H9 (cell line): ENCODE measurements at regions not wholly inside any gene's neighbourhood (a gene's known extent, or its start where the extent isn't known, plus 50 kb on each side); places are given as distances from the start of the nearest gene placed in this dataset.

ENCODE experiments used
- DNase-seq: peaks from one replicate; pipeline ENCODE4 v3.0.0-alpha.2; 2017
- H2AFZ ChIP-seq: one replicate; pipeline ENCODE4 v1.6.1; 2013; ENCODE audit warnings: mild to moderate bottlenecking, low read length, control low read depth, moderate library complexity
- H2AK5ac ChIP-seq: 2 replicates; pipeline ENCODE4 v1.6.1; 2013; ENCODE audit warnings: low read length, control low read depth, mixed read lengths; ENCODE audit not compliant: insufficient read length
- H2BK120ac ChIP-seq: one replicate; pipeline ENCODE4 v1.6.1; 2013; ENCODE audit warnings: low read depth, mild to moderate bottlenecking, low read length, control low read depth, inconsistent platforms; ENCODE audit not compliant: poor library complexity, severe bottlenecking
- H2BK12ac ChIP-seq: 2 replicates; pipeline ENCODE4 v1.6.1; 2013; ENCODE audit warnings: low read length, control low read depth, mixed read lengths, low read depth; ENCODE audit not compliant: insufficient read length
- H2BK15ac ChIP-seq: 2 replicates; pipeline ENCODE4 v1.6.1; 2013; ENCODE audit warnings: low read depth, low read length, control low read depth
- H2BK20ac ChIP-seq: one replicate; pipeline ENCODE4 v1.6.1; 2013; ENCODE audit warnings: low read depth, mild to moderate bottlenecking, low read length, control low read depth, inconsistent platforms; ENCODE audit not compliant: poor library complexity, severe bottlenecking
- H2BK5ac ChIP-seq: 2 replicates; pipeline ENCODE4 v1.6.1; 2013; ENCODE audit warnings: low read length, control low read depth, mixed read lengths; ENCODE audit not compliant: insufficient read length
- H3K14ac ChIP-seq: 2 replicates; pipeline ENCODE4 v1.6.1; 2013; ENCODE audit warnings: low read length, control low read depth; ENCODE audit not compliant: insufficient read depth
- H3K18ac ChIP-seq: 2 replicates; pipeline ENCODE4 v1.6.1; 2013; ENCODE audit warnings: low read depth, mild to moderate bottlenecking, mixed read lengths, low read length, control low read depth; ENCODE audit not compliant: insufficient read length
- H3K23ac ChIP-seq: 2 replicates; pipeline ENCODE4 v1.6.1; 2013; ENCODE audit warnings: low read length, control low read depth, mixed read lengths, low read depth; ENCODE audit not compliant: insufficient read length
- H3K23me2 ChIP-seq: 2 replicates; pipeline ENCODE4 v1.6.1; 2013; ENCODE audit warnings: low read depth, mild to moderate bottlenecking, mixed read lengths, low read length, control low read depth; ENCODE audit not compliant: insufficient read length, poor library complexity, severe bottlenecking
- H3K27ac ChIP-seq: 2 replicates; pipeline ENCODE4 v1.5.1; 2013; ENCODE audit warnings: low read length, control low read depth, mixed read lengths, low read depth; ENCODE audit not compliant: insufficient read length
- H3K27me3 ChIP-seq: 2 replicates; pipeline ENCODE4 v1.6.1; 2013; ENCODE audit warnings: low read length, control low read depth, inconsistent platforms; ENCODE audit not compliant: insufficient read depth
- H3K4ac ChIP-seq: 2 replicates; pipeline ENCODE4 v1.6.1; 2013; ENCODE audit warnings: low read depth, mild to moderate bottlenecking, control low read depth, inconsistent platforms, low read length, moderate library complexity
- H3K4me1 ChIP-seq: 2 replicates; pipeline ENCODE4 v1.6.1; 2013; ENCODE audit warnings: low read length, control low read depth, inconsistent platforms; ENCODE audit not compliant: insufficient read depth
- H3K4me2 ChIP-seq: 2 replicates; pipeline ENCODE4 v1.6.1; 2013; ENCODE audit warnings: low read length, control low read depth, mixed read lengths; ENCODE audit not compliant: insufficient read length, insufficient read depth
- H3K56ac ChIP-seq: 2 replicates; pipeline ENCODE4 v1.6.1; 2013; ENCODE audit warnings: low read depth, mild to moderate bottlenecking, mixed read lengths, low read length, control low read depth; ENCODE audit not compliant: insufficient read length
- H3K79me1 ChIP-seq: 2 replicates; pipeline ENCODE4 v1.6.1; 2013; ENCODE audit warnings: low read depth, mild to moderate bottlenecking, moderate library complexity, low read length, control low read depth, inconsistent platforms; ENCODE audit not compliant: insufficient read depth, poor library complexity, severe bottlenecking
- H3K79me2 ChIP-seq: 2 replicates; pipeline ENCODE4 v1.6.1; 2013; ENCODE audit warnings: low read length, control low read depth, inconsistent platforms; ENCODE audit not compliant: insufficient read depth
- H3K9ac ChIP-seq: 2 replicates; pipeline ENCODE4 v1.6.1; 2013; ENCODE audit warnings: low read length, control low read depth, mixed read lengths; ENCODE audit not compliant: insufficient read length; ENCODE audit errors: extremely low read depth
- H3K9me3 ChIP-seq: one replicate; pipeline ENCODE4 v1.6.1; 2013; ENCODE audit warnings: low read depth, low read length, inconsistent platforms; ENCODE audit not compliant: control insufficient read depth
- H3T11ph ChIP-seq: one replicate; pipeline ENCODE4 v1.6.1; 2013; ENCODE audit warnings: mild to moderate bottlenecking, low read length, control low read depth, inconsistent platforms
- H4K20me1 ChIP-seq: one replicate; pipeline ENCODE4 v1.6.1; 2013; ENCODE audit not compliant: control insufficient read depth, insufficient read length, insufficient read depth
- H4K5ac ChIP-seq: 2 replicates; pipeline ENCODE4 v1.6.1; 2013; ENCODE audit warnings: low read depth, mild to moderate bottlenecking, mixed read lengths, low read length, control low read depth; ENCODE audit not compliant: insufficient read length
- H4K8ac ChIP-seq: replicated peaks from 2 replicates; pipeline ENCODE4 v1.6.1; 2013; ENCODE audit warnings: low read length, control low read depth, mixed read lengths, low read depth; ENCODE audit not compliant: insufficient read length
- H4K91ac ChIP-seq: 2 replicates; pipeline ENCODE4 v1.6.1; 2013; ENCODE audit warnings: low read depth, mild to moderate bottlenecking, moderate library complexity, mixed read lengths, low read length, control low read depth; ENCODE audit not compliant: insufficient read length
- H3K27ac Mint-ChIP-seq, 3 experiments: 2 replicates in 2 of 3; 3 replicates in 1 of 3; pipeline ENCODE4 v1.8.0; 2020 to 2021; ENCODE audit warnings: mixed read lengths in 3 of 3, mild to moderate bottlenecking in 1 of 3, moderate library complexity in 1 of 3
- H3K27me3 Mint-ChIP-seq: 2 replicates; pipeline ENCODE4 v1.8.0; 2021; ENCODE audit warnings: low read depth, mild to moderate bottlenecking, moderate library complexity, mixed read lengths
- H3K36me3 Mint-ChIP-seq, 3 experiments: 2 replicates in 2 of 3; 3 replicates in 1 of 3; pipeline ENCODE4 v1.8.0; 2020 to 2021; ENCODE audit warnings: low read depth in 3 of 3, mixed read lengths in 3 of 3; ENCODE audit not compliant: insufficient read depth in 1 of 3
- H3K4me1 Mint-ChIP-seq, 2 experiments: 2 replicates each; pipeline ENCODE4 v1.8.0; 2020; ENCODE audit warnings: mixed read lengths in 2 of 2
- H3K4me3 Mint-ChIP-seq, 2 experiments: 2 replicates in 1 of 2; 3 replicates in 1 of 2; pipeline ENCODE4 v1.8.0; 2020 to 2021; ENCODE audit warnings: mild to moderate bottlenecking in 2 of 2, mixed read lengths in 2 of 2, moderate library complexity in 1 of 2
- H3K9me3 Mint-ChIP-seq, 2 experiments: 2 replicates in 1 of 2; 3 replicates in 1 of 2; pipeline ENCODE4 v1.8.0; 2020; ENCODE audit warnings: mild to moderate bottlenecking in 2 of 2, mixed read lengths in 2 of 2, moderate library complexity in 1 of 2
- WGBS: extraction: QIAGEN DNeasy Blood & Tissue Kit; methylation state at CpG from one replicate; pipeline ENCODE4 v1.1.7; 2013; ENCODE audit warnings: missing lambda C conversion rate, low lambda C conversion rate, mixed read lengths; ENCODE audit not compliant: insufficient read length; ENCODE audit errors: extremely low coverage; 5-methylcytosine and 5-hydroxymethylcytosine counted together
- TF ChIP-seq, protein P1 (sequence below): fragments of 200-600 bp; sonication (generic); conservative IDR thresholded peaks from 3 replicates; pipeline ENCODE4 v1.8.0; 2021; ENCODE audit warnings: antibody characterized with exemption, mild to moderate bottlenecking

- Histone ChIP-seq H2BK20ac (no peak overlapping the region), H4K8ac (no peak overlapping the region), H3T11ph (no peak overlapping the region), H3K56ac (no peak overlapping the region), H2BK12ac (no peak overlapping the region), H4K5ac (no peak overlapping the region), H2BK120ac (no peak overlapping the region), H4K91ac (no peak overlapping the region), H3K79me2 (no peaks in the 10 kb centered on the region), H3K18ac (no peak overlapping the region), H3K23me2 (no peaks in the 10 kb centered on the region), H2AFZ (peak overlapping the region; percentile 91), H3K14ac (no peak overlapping the region), H3K9me3 (no peaks in the 10 kb centered on the region), H3K27ac (no peak overlapping the region), H3K79me1 (no peaks in the 10 kb centered on the region), H3K9ac (no peak overlapping the region), H3K4me1 (no peaks in the 10 kb centered on the region), H3K23ac (no peak overlapping the region), H2AK5ac (no peak overlapping the region), H3K4ac (no peak overlapping the region), H2BK5ac (no peak overlapping the region), H4K20me1 (no peaks in the 10 kb centered on the region), H3K27me3 (no peaks in the 10 kb centered on the region), H3K4me2 (no peak overlapping the region), H2BK15ac (no peak overlapping the region)
- TF ChIP-seq, protein P1, sequence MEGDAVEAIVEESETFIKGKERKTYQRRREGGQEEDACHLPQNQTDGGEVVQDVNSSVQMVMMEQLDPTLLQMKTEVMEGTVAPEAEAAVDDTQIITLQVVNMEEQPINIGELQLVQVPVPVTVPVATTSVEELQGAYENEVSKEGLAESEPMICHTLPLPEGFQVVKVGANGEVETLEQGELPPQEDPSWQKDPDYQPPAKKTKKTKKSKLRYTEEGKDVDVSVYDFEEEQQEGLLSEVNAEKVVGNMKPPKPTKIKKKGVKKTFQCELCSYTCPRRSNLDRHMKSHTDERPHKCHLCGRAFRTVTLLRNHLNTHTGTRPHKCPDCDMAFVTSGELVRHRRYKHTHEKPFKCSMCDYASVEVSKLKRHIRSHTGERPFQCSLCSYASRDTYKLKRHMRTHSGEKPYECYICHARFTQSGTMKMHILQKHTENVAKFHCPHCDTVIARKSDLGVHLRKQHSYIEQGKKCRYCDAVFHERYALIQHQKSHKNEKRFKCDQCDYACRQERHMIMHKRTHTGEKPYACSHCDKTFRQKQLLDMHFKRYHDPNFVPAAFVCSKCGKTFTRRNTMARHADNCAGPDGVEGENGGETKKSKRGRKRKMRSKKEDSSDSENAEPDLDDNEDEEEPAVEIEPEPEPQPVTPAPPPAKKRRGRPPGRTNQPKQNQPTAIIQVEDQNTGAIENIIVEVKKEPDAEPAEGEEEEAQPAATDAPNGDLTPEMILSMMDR: no peak
- peaks cover 0 to 4% (median 4%) of the 10 kb centered on the region in 3 experiments; a peak in 3 of 7 replicates for H3K36me3 Mint-ChIP-seq
- H3K9me3 Mint-ChIP-seq: no peaks in the 10 kb centered on the region; a peak in 1 of 5 replicates
- no CpG with 5 or more reads among the region's 7 CpGs for WGBS
- no peak for DNase-seq
- no peak overlapping the region; a peak in 1 of 7 replicates for H3K27ac Mint-ChIP-seq
- peaks cover 0 to 3% of the 10 kb centered on the region in 2 experiments; a peak in 1 of 4 replicates for H3K4me1 Mint-ChIP-seq
- no peak overlapping the region for H3K4me3 Mint-ChIP-seq
- no peaks in the 10 kb centered on the region for H3K27me3 Mint-ChIP-seq
Observed at GRCh38 chrX:94204524-94204923, 530.5 kb downstream of the FAM133A start.
